ENCODE measurements at regions not wholly inside any gene's neighbourhood (a gene's known extent, or its start where the extent isn't known, plus 50 kb on each side); places are given as distances from the start of the nearest gene placed in this dataset.
"Not testable (repeated sequence)": the region's sequence is repeated elsewhere in the genome, so short reads cannot be mapped to it uniquely, and the experiment has no call there.

DNA sequence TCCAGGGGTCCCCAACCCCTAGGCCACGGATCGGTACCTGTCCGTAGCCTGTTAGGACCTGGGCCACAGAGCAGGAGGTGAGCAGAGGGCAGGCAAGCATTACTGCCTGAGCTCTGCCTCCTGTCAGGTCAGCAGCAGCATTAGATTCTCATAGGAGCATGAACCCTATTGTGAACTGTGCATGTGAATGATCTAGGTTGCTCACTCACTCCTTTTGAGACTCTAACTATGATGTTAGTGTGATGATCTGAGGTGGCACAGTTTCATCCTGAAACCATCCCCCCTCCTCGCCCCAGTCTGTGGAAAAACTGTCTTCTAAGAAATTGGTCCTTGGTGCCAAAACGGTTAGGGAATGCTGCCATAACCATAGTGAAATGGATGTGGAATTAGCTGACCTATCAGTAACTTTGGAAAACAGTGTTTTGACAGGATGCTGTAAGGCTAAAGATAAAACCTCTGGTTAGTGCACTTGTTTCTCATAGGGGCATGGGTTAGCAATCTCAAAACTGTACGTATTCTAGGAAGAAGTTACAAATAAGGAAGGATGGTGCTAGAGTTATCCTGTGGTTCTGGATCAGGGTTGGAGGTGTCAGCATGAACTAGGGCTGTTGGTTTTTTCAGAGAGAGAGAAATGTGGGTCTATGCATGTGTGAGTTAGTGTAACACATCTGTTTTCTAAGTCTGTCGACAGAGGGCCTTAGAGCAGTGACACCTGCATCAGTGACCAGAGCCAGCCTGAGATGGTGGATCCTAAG is 234.8 kb downstream of the RTP5 start:
- TF ChIP-seq, protein P1, sequence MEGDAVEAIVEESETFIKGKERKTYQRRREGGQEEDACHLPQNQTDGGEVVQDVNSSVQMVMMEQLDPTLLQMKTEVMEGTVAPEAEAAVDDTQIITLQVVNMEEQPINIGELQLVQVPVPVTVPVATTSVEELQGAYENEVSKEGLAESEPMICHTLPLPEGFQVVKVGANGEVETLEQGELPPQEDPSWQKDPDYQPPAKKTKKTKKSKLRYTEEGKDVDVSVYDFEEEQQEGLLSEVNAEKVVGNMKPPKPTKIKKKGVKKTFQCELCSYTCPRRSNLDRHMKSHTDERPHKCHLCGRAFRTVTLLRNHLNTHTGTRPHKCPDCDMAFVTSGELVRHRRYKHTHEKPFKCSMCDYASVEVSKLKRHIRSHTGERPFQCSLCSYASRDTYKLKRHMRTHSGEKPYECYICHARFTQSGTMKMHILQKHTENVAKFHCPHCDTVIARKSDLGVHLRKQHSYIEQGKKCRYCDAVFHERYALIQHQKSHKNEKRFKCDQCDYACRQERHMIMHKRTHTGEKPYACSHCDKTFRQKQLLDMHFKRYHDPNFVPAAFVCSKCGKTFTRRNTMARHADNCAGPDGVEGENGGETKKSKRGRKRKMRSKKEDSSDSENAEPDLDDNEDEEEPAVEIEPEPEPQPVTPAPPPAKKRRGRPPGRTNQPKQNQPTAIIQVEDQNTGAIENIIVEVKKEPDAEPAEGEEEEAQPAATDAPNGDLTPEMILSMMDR (IDR thresholded peaks at IDR 0.05 in 8 of 11, conservative IDR thresholded peaks at IDR 0.05 in 3 of 11): not testable (repeated sequence)
- TF ChIP-seq POLR2A, POLR2AphosphoS5 (IDR thresholded peaks at IDR 0.05): not testable (repeated sequence)
